Mucosa of descending colon (tissue), 3 donors: ENCODE measurements at regions not wholly inside any gene's neighbourhood (a gene's known extent, or its start where the extent isn't known, plus 50 kb on each side); places are given as distances from the start of the nearest gene placed in this dataset.

Experiments used
- ATAC-seq: fragments of 200-7000 bp; cut with Tn5 transposase; one replicate; pipeline ENCODE4 v1.9.1; 2020; ENCODE audit warnings: mild to moderate bottlenecking, moderate library complexity
- DNase-seq, 3 donors: peaks; one replicate each; pipeline ENCODE4 v3.0.0-alpha.2; 2020
- H3K36me3 ChIP-seq: fragments of 200-600 bp; one replicate; pipeline ENCODE4 v1.8.0; 2021; ENCODE audit warnings: low read depth, mild to moderate bottlenecking
- H3K4me1 ChIP-seq: fragments of 200-600 bp; one replicate; pipeline ENCODE4 v1.8.0; 2021; ENCODE audit warnings: low read depth, mild to moderate bottlenecking
- H3K4me3 ChIP-seq: fragments of 200-600 bp; one replicate; pipeline ENCODE4 v1.8.0; 2021; ENCODE audit warnings: mild to moderate bottlenecking
- H3K9me3 ChIP-seq: fragments of 200-600 bp; one replicate; pipeline ENCODE4 v1.8.0; 2021; ENCODE audit warnings: mild to moderate bottlenecking
- CTCF ChIP-seq: fragments of 200-600 bp; IDR thresholded peaks from one replicate; pipeline ENCODE4 v1.8.0; 2022; ENCODE audit warnings: antibody characterized with exemption, mild to moderate bottlenecking
- intact Hi-C, 2 donors: fragments of 100-400 bp; cut with DNase I in 1 of 2; cut with micrococcal nuclease in 1 of 2; formaldehyde crosslinking; loops; one replicate each; pipeline versions ENCODE4 v1.11.0 to v1.11.1; 2022; cut with DNase I, micrococcal nuclease
- donor health status: DM: no; HTN: no; CAD: no; lungs with moderate emphysema.
- donor health status: DM: no; HTN: no; CAD: no.
- donor health status: DM: no; HTN: yes; CAD: no.

DNA sequence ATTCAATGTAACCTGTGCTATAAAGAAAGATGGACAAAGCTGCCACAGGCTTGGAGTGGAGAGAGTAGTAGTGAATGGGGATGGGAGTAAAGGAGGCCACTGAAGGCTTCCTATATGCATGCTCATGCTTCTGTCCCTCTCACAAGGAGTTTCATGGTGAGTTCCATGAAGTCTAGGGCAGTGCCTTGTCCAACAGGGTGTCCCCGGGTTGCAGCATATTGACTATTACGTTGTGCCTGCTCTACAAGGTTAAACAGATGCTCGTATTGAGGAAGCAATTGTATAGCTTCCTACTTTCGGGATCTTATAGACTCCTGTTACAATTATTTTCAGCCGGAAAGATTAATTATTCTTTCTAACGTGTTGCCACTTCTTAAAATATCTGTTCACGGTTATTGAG is 129.1 kb upstream of the PIK3R1 start:
- TF ChIP-seq CTCF: no peak
- Histone ChIP-seq H3K36me3 (no peaks in the 10 kb centered on the region), H3K4me3 (no peak overlapping the region), H3K4me1 (no peaks in the 10 kb centered on the region), H3K9me3 (no peaks in the 10 kb centered on the region)
- ATAC-seq (no peak), DNase-seq (no peak)
- intact Hi-C loops: no loop called here

DNA sequence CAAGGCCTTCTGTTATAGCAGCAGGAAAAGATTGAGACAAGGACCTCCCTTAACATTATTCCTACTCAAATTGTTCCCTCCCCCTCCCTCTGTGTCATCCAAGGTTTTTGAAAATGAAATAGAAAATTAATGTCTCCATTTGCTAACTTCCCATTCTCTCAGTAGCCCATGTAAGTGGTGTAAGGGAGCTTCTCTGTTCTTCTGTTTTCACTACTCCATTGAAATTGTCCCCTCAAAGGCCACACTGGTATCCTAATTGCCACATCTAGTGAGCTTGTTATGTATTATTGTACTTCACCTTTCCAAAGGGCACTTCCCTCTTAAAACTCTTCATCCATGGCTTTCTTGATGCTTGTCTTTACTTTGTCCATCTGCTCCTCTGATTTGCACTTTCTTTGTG is 131.2 kb upstream of the PIK3R1 start:
- no peak for TF ChIP-seq CTCF

GRCh38 chr5:68080282-68081050 is 135.1 kb upstream of the PIK3R1 start:
- intact Hi-C loops: no loop called here
- H3K4me3 ChIP-seq: no peak overlapping the region
- no peak for ATAC-seq
- no peaks in the 10 kb centered on the region for H3K36me3 ChIP-seq
- H3K9me3 ChIP-seq: no peaks in the 10 kb centered on the region
- no peaks in the 10 kb centered on the region for H3K4me1 ChIP-seq
- DNase-seq: no peak
- TF ChIP-seq CTCF: no peak

More for the DNA sequence above, 131.2 kb upstream of the PIK3R1 start:
- no peak overlapping the region for H3K4me3 ChIP-seq
- ATAC-seq: no peak
- no peaks in the 10 kb centered on the region for H3K4me1 ChIP-seq
- no peak for DNase-seq
- H3K9me3 ChIP-seq: no peaks in the 10 kb centered on the region
- intact Hi-C loops: no loop called here
- no peaks in the 10 kb centered on the region for H3K36me3 ChIP-seq

GRCh38 chr5:68077349-68077894 is 138.1 kb upstream of the PIK3R1 start:
- H3K36me3 ChIP-seq: no peaks in the 10 kb centered on the region
- no peak for TF ChIP-seq CTCF
- no peak overlapping the region for H3K4me3 ChIP-seq
- intact Hi-C loops: no loop called here
- no peaks in the 10 kb centered on the region for H3K9me3 ChIP-seq
- H3K4me1 ChIP-seq: no peaks in the 10 kb centered on the region
- ATAC-seq (no peak), DNase-seq (no peak)

DNA sequence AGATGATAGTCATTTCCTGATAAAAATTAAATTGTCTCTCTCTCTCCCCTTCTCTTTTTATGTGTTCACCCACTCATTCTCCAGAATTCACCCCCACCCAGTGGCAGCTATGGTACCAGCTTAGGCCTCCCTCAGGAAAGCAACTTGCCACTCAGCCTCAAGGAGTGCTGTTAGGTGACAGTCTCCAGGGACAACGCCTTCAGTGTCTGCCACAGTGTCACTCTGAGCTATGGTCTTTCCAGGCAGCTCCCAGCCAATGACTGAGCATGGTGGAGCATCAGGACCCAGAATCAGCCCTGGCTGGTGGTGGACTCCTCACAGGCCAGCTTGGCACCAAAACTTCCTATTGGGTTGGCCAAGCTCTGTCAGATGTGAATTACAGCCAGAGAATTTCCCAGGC is 140.9 kb upstream of the PIK3R1 start:
- no peaks in the 10 kb centered on the region for H3K9me3 ChIP-seq
- DNase-seq (no peak), ATAC-seq (no peak)
- intact Hi-C loops: no loop called here
- H3K36me3 ChIP-seq: no peaks in the 10 kb centered on the region
- no peak for TF ChIP-seq CTCF
- no peak overlapping the region for H3K4me3 ChIP-seq
- no peaks in the 10 kb centered on the region for H3K4me1 ChIP-seq
